ENCODE measurements at regions not wholly inside any gene's neighbourhood (a gene's known extent, or its start where the extent isn't known, plus 50 kb on each side); places are given as distances from the start of the nearest gene placed in this dataset.
A peak's percentile ranks its signal among the peaks of the same experiment; 100 is the strongest.

GRCh38 chr1:119293797-119294196 is 74.8 kb upstream of the HAO2 start:
- H3K4me1 Mint-ChIP-seq (ENCODE audit: low read depth) = no peaks in the 10 kb centered on the region
- no peak overlapping the region for H3K27ac Mint-ChIP-seq
- H3K9me3 Mint-ChIP-seq = no peaks in the 10 kb centered on the region
- peaks cover 24% of the 10 kb centered on the region for H3K27me3 Mint-ChIP-seq (ENCODE audit: low read depth)
- no peak overlapping the region for H3K4me3 Mint-ChIP-seq
- no peaks in the 10 kb centered on the region for H3K36me3 Mint-ChIP-seq (ENCODE audit: insufficient read depth in 2 of 2)
- DNase-seq (no peak), ATAC-seq (replicated peaks in 1 of 2) (no peak)

DNA sequence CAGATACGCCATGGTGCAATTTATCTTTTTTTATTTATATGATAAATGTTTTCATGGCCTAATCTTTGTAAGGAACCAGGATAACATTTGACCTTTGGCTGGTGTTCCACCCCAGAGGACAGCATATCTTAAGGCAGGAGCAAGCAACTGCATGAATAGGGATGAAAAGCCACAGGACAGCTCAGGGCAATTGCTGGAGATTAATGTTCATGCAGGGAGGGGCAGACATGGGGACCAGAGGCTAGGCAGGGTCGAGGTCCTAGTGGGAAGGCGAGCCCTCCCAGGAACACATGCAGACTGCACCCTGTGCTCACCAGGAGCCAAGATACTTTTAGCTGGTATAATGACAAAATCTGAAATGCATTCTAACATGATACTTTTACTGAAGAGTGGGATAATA is 74.4 kb upstream of the HAO2 start:
- DNase-seq (no peak), ATAC-seq (replicated peaks in 1 of 2) (no peak)
- H3K9me3 Mint-ChIP-seq = no peaks in the 10 kb centered on the region
- no peak overlapping the region for H3K27ac Mint-ChIP-seq
- no peaks in the 10 kb centered on the region for H3K4me1 Mint-ChIP-seq (ENCODE audit: low read depth)
- H3K36me3 Mint-ChIP-seq (ENCODE audit: insufficient read depth in 2 of 2) = no peaks in the 10 kb centered on the region
- H3K27me3 Mint-ChIP-seq (ENCODE audit: low read depth) = peaks cover 26% of the 10 kb centered on the region
- no peak overlapping the region for H3K4me3 Mint-ChIP-seq

- Mint-ChIP-seq H3K27ac (no peak overlapping the region), H3K4me1 (ENCODE audit: low read depth) (no peaks in the 10 kb centered on the region), H3K36me3 (ENCODE audit: insufficient read depth in 2 of 2) (no peaks in the 10 kb centered on the region), H3K27me3 (ENCODE audit: low read depth) (peaks cover 31% of the 10 kb centered on the region), H3K9me3 (peaks cover 0 to 2% of the 10 kb centered on the region in 2 donors), H3K4me3 (no peak overlapping the region)
- ATAC-seq (replicated peaks in 1 of 2) (no peak), DNase-seq (no peak)
Observed at GRCh38 chr1:119294722-119295121, 73.9 kb upstream of the HAO2 start.

- Mint-ChIP-seq H3K36me3 (ENCODE audit: insufficient read depth in 2 of 2) (no peaks in the 10 kb centered on the region), H3K4me1 (ENCODE audit: low read depth) (no peaks in the 10 kb centered on the region), H3K9me3 (peaks cover 0 to 2% of the 10 kb centered on the region in 2 donors), H3K27me3 (ENCODE audit: low read depth) (peaks cover 48% of the 10 kb centered on the region), H3K4me3 (no peak overlapping the region), H3K27ac (no peak overlapping the region)
- DNase-seq (no peak), ATAC-seq (replicated peaks in 1 of 2) (no peak)
Observed at GRCh38 chr1:119298687-119299303, 69.8 kb upstream of the HAO2 start.

DNA sequence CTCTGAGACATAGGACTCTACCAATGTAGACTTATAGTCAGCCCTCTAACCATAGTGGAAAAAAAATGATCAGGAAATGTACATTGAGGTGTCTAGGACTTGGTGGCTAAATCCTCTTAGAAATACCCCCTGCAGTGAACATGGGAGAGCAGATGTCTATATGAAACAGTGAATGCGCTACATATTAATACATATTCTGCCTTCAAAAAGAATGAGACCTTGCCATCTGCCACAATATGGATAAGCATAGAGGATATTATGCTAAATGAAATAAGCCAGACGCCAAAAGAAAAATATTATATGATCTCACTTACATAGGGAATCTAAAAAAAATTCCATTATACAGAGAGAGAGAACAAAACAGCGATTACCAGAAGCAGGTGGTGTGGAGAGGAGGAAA is 66.6 kb upstream of the HAO2 start:
- Mint-ChIP-seq H3K9me3 (peaks cover 0 to 2% of the 10 kb centered on the region in 2 donors), H3K27ac (no peak overlapping the region), H3K36me3 (ENCODE audit: insufficient read depth in 2 of 2) (no peaks in the 10 kb centered on the region), H3K4me1 (ENCODE audit: low read depth) (no peaks in the 10 kb centered on the region), H3K4me3 (no peak overlapping the region), H3K27me3 (ENCODE audit: low read depth) (peaks cover 41% of the 10 kb centered on the region)
- DNase-seq (no peak), ATAC-seq (replicated peaks in 1 of 2) (no peak)

- no peak for ATAC-seq (replicated peaks in 1 of 2)
- no peaks in the 10 kb centered on the region for H3K36me3 Mint-ChIP-seq (ENCODE audit: insufficient read depth in 2 of 2)
- no peaks in the 10 kb centered on the region for H3K4me1 Mint-ChIP-seq (ENCODE audit: low read depth)
- H3K27me3 Mint-ChIP-seq (ENCODE audit: low read depth) = peaks cover 30% of the 10 kb centered on the region
- DNase-seq = no peak
- H3K9me3 Mint-ChIP-seq = peaks cover 2% of the 10 kb centered on the region in 2 donors
- no peak overlapping the region for H3K27ac Mint-ChIP-seq
- H3K4me3 Mint-ChIP-seq = no peak overlapping the region
Observed at GRCh38 chr1:119308130-119308700, 60.4 kb upstream of the HAO2 start.

DNA sequence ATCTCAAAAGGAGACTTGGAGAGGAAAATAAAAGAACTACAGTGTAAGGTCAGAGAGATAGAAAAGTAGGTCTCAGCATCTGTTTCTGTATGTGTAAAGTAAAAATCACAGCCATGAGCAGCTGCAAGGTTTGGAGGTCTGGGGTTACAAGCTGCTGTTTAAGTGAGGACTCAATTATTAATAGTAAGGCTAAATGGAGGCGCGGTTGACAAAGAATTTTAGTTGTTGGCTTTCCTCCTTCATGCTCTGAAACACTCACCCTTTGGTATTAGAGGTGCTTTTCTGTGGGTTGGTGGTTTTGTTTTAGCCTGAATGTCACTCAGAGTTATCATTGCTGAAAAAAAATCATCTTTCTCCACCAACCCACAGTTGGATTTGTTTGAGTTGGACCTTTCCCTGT is 59.8 kb upstream of the HAO2 start:
- Mint-ChIP-seq H3K4me3 (no peak overlapping the region), H3K9me3 (peaks cover 2% of the 10 kb centered on the region in 2 donors), H3K27me3 (ENCODE audit: low read depth) (peaks cover 31% of the 10 kb centered on the region), H3K27ac (no peak overlapping the region), H3K36me3 (ENCODE audit: insufficient read depth in 2 of 2) (no peaks in the 10 kb centered on the region), H3K4me1 (ENCODE audit: low read depth) (no peaks in the 10 kb centered on the region)
- DNase-seq (no peak), ATAC-seq (replicated peaks in 1 of 2) (no peak)

DNA sequence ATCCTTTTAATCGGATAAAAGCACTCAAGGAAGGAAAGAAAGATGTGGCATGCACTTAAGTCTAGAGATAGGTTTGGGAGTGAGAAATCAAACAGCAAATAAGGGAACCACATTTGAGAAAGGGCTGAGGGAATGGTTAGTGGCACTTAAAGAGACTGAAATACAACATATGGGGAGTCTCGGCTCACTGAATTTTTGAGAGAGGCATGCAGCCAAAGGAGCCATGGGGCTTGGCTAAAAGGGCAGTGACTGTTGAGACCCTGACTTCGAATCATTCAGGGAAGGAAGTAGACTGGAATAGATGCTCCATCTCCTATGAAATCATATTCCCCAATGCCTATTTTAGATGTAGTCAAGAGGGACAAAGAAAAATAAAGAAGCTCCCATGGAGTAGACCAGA is 58.3 kb upstream of the HAO2 start:
- Mint-ChIP-seq H3K4me3 (no peak overlapping the region), H3K4me1 (ENCODE audit: low read depth) (no peaks in the 10 kb centered on the region), H3K27me3 (ENCODE audit: low read depth) (peaks cover 33% of the 10 kb centered on the region), H3K27ac (no peak overlapping the region), H3K9me3 (peaks cover 2% of the 10 kb centered on the region in 2 donors), H3K36me3 (ENCODE audit: insufficient read depth in 2 of 2) (no peaks in the 10 kb centered on the region)
- no peak for DNase-seq
- ATAC-seq (replicated peaks in 1 of 2) = no peak

GRCh38 chr1:119312500-119312899 is 56.1 kb upstream of the HAO2 start:
- ATAC-seq (replicated peaks in 1 of 2) = no peak
- Mint-ChIP-seq H3K4me1 (ENCODE audit: low read depth) (no peaks in the 10 kb centered on the region), H3K27ac (no peak overlapping the region), H3K36me3 (ENCODE audit: insufficient read depth in 2 of 2) (no peaks in the 10 kb centered on the region), H3K4me3 (no peak overlapping the region), H3K9me3 (no peaks in the 10 kb centered on the region), H3K27me3 (ENCODE audit: low read depth) (peaks cover 26% of the 10 kb centered on the region)
- no peak for DNase-seq

DNA sequence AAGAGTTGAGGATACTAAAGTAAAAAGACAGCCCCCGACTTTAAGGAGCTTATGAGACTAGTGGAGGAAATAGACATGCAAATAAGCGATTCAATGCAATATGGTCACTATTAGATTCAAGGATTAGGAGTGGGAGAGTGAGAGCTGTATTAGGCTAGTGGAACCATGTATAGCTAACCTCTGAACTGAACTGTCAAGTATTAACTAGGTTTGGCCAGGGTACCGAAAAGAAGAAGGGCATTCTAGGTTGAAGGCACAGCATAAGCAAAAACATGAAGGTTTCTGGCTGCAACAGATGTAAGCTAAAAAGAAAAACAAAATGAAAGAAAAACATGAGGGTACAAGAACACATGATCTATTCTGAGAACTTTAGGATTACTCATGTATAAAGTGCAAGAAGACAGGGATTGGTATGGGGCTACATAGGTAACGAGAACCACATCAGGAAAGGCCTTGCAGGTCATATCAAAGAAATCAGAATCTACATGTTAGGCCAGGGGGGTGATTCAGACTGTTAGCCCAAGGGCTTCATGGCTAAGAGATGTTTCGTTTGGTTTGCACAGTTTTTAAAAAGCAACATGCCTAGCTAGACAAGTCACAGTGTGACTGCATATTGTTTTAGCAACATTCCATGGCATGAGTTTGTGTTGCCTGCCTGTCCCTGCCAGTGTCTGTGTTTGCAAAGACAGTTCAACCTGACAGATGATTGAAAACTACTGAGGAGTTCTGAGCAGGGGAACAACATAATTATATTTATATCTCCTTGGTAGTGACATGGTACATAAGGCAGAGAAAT is 54.4 kb upstream of the HAO2 start:
- ATAC-seq (replicated peaks in 1 of 2) (no peak), DNase-seq (no peak)
- Mint-ChIP-seq H3K36me3 (ENCODE audit: insufficient read depth in 2 of 2) (no peaks in the 10 kb centered on the region), H3K27me3 (ENCODE audit: low read depth) (peaks cover 21% of the 10 kb centered on the region), H3K27ac (no peak overlapping the region), H3K4me1 (ENCODE audit: low read depth) (no peaks in the 10 kb centered on the region), H3K9me3 (no peaks in the 10 kb centered on the region), H3K4me3 (no peak overlapping the region)

DNA sequence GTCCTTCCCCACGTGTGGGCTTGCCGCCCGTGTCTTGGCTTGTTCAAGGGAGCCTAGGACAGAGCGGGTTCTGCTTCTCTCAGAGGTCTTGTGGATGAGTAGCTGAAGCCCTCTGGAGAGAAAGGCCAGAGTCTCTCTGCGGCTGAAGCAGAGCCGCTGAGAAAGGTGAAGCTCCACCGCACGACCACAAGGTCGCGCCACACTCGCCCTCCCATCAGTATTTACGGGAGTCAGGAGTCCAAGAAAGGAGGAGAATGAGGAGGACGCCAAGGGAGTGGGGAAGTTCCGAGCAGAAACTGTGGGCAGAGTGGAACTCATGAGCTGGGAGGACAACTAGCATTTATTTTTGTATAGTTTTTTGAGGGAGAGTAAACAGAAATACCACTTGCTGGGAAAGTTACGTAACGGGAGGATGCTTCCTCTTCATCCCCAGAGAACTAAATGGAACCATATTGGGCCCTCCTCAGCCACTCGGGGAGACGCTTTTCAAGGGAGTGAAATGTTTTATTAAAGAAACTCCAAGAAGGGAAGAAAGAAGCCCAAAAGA is 51.6 kb upstream of the HAO2 start:
- H3K27ac Mint-ChIP-seq = no peak overlapping the region
- no peaks in the 10 kb centered on the region for H3K9me3 Mint-ChIP-seq
- DNase-seq (no peak), ATAC-seq (replicated peaks in 1 of 2) (no peak)
- no peak overlapping the region for H3K4me3 Mint-ChIP-seq
- peaks cover 0 to 1% of the 10 kb centered on the region in 2 donors for H3K36me3 Mint-ChIP-seq (ENCODE audit: insufficient read depth in 2 of 2)
- H3K4me1 Mint-ChIP-seq (ENCODE audit: low read depth) = no peaks in the 10 kb centered on the region
- H3K27me3 Mint-ChIP-seq (ENCODE audit: low read depth) = peaks cover 13% of the 10 kb centered on the region

DNA sequence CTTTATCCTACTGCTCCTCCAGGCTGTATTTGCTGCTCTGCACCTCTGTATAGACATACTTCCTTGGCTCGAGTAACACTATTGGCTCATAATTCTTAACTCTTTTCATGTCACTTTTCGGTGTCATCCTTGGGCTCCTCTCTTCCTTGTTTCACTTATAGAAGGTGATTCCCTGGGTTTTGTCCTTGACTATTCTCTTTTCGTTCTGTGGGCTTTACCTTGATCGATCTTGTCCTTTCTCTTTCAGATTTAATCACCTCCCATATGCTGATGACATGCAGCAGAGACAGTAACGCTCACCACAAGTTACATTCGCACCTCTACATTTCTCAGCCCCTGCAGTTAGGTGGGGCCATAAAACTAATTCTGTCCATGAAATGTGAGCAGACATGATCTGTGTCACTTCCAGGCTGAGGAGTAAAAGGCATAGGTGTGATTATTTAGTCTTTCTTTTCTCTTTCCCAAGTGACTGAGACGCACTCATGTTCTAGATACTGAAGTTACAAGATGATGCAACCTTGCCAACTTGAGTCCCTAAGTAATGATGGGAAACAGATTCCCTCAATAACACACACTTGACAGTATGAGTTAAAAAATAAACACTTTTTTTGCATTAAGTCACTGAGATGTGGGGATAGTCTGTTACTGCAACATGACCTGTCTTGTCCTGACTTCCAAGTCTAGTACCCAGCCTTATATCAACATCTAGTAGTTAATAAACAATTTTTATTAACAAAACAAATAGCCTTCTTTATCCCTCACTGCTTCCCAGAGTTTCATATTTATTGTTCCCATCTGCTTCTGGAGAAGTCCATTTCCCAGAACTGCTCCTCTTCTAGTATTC is 49.9 kb upstream of the HAO2 start:
- peaks cover 5% of the 10 kb centered on the region for H3K4me1 Mint-ChIP-seq (ENCODE audit: low read depth)
- peaks cover 8% of the 10 kb centered on the region for H3K27me3 Mint-ChIP-seq (ENCODE audit: low read depth)
- no peak overlapping the region for H3K4me3 Mint-ChIP-seq
- H3K36me3 Mint-ChIP-seq (ENCODE audit: insufficient read depth in 2 of 2) = peaks cover 0 to 1% of the 10 kb centered on the region in 2 donors
- peak; percentile 72 to 88 for ATAC-seq (replicated peaks in 1 of 2)
- H3K27ac Mint-ChIP-seq = no peak overlapping the region
- peak in 1 of 2 donors; percentile 14 for DNase-seq
- H3K9me3 Mint-ChIP-seq = no peaks in the 10 kb centered on the region
